Trophoblast cell (in vitro differentiated cells and primary cell): ENCODE measurements at regions not wholly inside any gene's neighbourhood (a gene's known extent, or its start where the extent isn't known, plus 50 kb on each side); places are given as distances from the start of the nearest gene placed in this dataset.

Experiments used
- DNase-seq, 2 donors: peaks; one replicate each; pipeline ENCODE4 v3.0.0-alpha.2; 2016
- H2AFZ ChIP-seq: 2 replicates; pipeline ENCODE4 v1.6.1; 2013; ENCODE audit warnings: low read length, moderate library complexity, mild to moderate bottlenecking; ENCODE audit not compliant: insufficient read depth, poor library complexity
- H2AK5ac ChIP-seq: 2 replicates; pipeline ENCODE4 v1.6.1; 2013; ENCODE audit warnings: mild to moderate bottlenecking, low read length
- H2BK120ac ChIP-seq: 2 replicates; pipeline ENCODE4 v1.6.1; 2013; ENCODE audit warnings: low read length, mild to moderate bottlenecking, moderate library complexity; ENCODE audit not compliant: insufficient read depth, poor library complexity
- H2BK12ac ChIP-seq: 2 replicates; pipeline ENCODE4 v1.6.1; 2013; ENCODE audit warnings: mild to moderate bottlenecking, low read length, moderate library complexity
- H2BK5ac ChIP-seq: 2 replicates; pipeline ENCODE4 v1.6.1; 2013; ENCODE audit warnings: low read length, low read depth, moderate library complexity, mild to moderate bottlenecking; ENCODE audit not compliant: poor library complexity
- H3K14ac ChIP-seq: 2 replicates; pipeline ENCODE4 v1.6.1; 2013; ENCODE audit warnings: mild to moderate bottlenecking, low read length
- H3K18ac ChIP-seq: 2 replicates; pipeline ENCODE4 v1.6.1; 2013; ENCODE audit warnings: mild to moderate bottlenecking, low read length
- H3K23ac ChIP-seq: 2 replicates; pipeline ENCODE4 v1.6.1; 2013; ENCODE audit warnings: low read length
- H3K27ac ChIP-seq: 2 replicates; pipeline ENCODE4 v1.5.1; 2013; ENCODE audit warnings: low read depth, mild to moderate bottlenecking, inconsistent platforms, low read length, moderate library complexity
- H3K27me3 ChIP-seq: 2 replicates; pipeline ENCODE4 v1.6.1; 2013; ENCODE audit warnings: inconsistent platforms, mild to moderate bottlenecking, low read length, moderate library complexity; ENCODE audit not compliant: insufficient read depth
- H3K36me3 ChIP-seq, 2 experiments: 1 replicate in 1 of 2; 2 replicates in 1 of 2; pipeline ENCODE4 v1.6.1; 2013; ENCODE audit warnings: low read length in 2 of 2, mild to moderate bottlenecking in 2 of 2, moderate library complexity in 1 of 2; ENCODE audit not compliant: insufficient read depth in 2 of 2, control insufficient read depth in 1 of 2
- H3K4ac ChIP-seq: 2 replicates; pipeline ENCODE4 v1.6.1; 2013; ENCODE audit warnings: low read depth, mild to moderate bottlenecking, low read length, moderate library complexity
- H3K4me1 ChIP-seq, 2 experiments: 1 replicate in 1 of 2; 2 replicates in 1 of 2; pipeline ENCODE4 v1.6.1; 2013; ENCODE audit warnings: low read length in 2 of 2, mild to moderate bottlenecking in 2 of 2, moderate library complexity in 1 of 2; ENCODE audit not compliant: insufficient read depth in 2 of 2, control insufficient read depth in 1 of 2
- H3K4me2 ChIP-seq: 2 replicates; pipeline ENCODE4 v1.6.1; 2013; ENCODE audit warnings: inconsistent platforms, mild to moderate bottlenecking, low read length, moderate library complexity
- H3K4me3 ChIP-seq: 2 replicates; pipeline ENCODE4 v1.5.1; 2013; ENCODE audit warnings: mild to moderate bottlenecking, low read depth, low read length, inconsistent platforms
- H3K79me1 ChIP-seq: one replicate; pipeline ENCODE4 v1.6.1; 2013; ENCODE audit warnings: low read length
- H3K79me2 ChIP-seq: 2 replicates; pipeline ENCODE4 v1.6.1; 2013; ENCODE audit warnings: low read length, mild to moderate bottlenecking; ENCODE audit not compliant: control insufficient read depth, insufficient read depth, poor library complexity
- H3K9ac ChIP-seq: 2 replicates; pipeline ENCODE4 v1.6.1; 2013; ENCODE audit warnings: mild to moderate bottlenecking, low read length
- H3K9me3 ChIP-seq: 2 replicates; pipeline ENCODE4 v1.6.1; 2013; ENCODE audit warnings: low read depth, mild to moderate bottlenecking, control low read depth, inconsistent platforms, low read length; ENCODE audit not compliant: insufficient read depth
- H4K12ac ChIP-seq: 2 replicates; pipeline ENCODE4 v1.6.1; 2013; ENCODE audit warnings: low read depth, mild to moderate bottlenecking, low read length, moderate library complexity
- H4K8ac ChIP-seq: 2 replicates; pipeline ENCODE4 v1.6.1; 2013; ENCODE audit warnings: low read depth, mild to moderate bottlenecking, low read length, moderate library complexity
- H4K91ac ChIP-seq: one replicate; pipeline ENCODE4 v1.6.1; 2013; ENCODE audit warnings: low read depth, mild to moderate bottlenecking, low read length, moderate library complexity
- WGBS: extraction: QIAGEN DNeasy Blood & Tissue Kit; methylation state at CpG from one replicate; pipeline ENCODE4 v1.1.7; 2013; ENCODE audit warnings: missing lambda C conversion rate; ENCODE audit not compliant: insufficient read length, insufficient coverage; ENCODE audit errors: extremely low coverage; 5-methylcytosine and 5-hydroxymethylcytosine counted together

GRCh38 chr5:36523926-36524325 is 82.5 kb upstream of the SLC1A3 start:
- Histone ChIP-seq H3K79me2 (no peaks in the 10 kb centered on the region), H4K8ac (no peak overlapping the region), H3K27ac (no peak overlapping the region), H3K4me2 (no peak overlapping the region), H2BK12ac (no peak overlapping the region), H3K9ac (no peak overlapping the region), H3K27me3 (no peaks in the 10 kb centered on the region), H2BK120ac (no peak overlapping the region), H4K91ac (no peak overlapping the region), H4K12ac (no peak overlapping the region), H3K18ac (no peak overlapping the region), H3K36me3 (no peaks in the 10 kb centered on the region), H3K4ac (no peak overlapping the region), H3K14ac (no peak overlapping the region), H3K4me3 (no peak overlapping the region), H2AK5ac (no peak overlapping the region), H2AFZ (no peak overlapping the region), H3K4me1 (peaks cover 4% of the 10 kb centered on the region in 2 experiments), H3K23ac (no peak overlapping the region), H3K9me3 (peaks cover 4% of the 10 kb centered on the region), H2BK5ac (no peak overlapping the region), H3K79me1 (peaks cover 5% of the 10 kb centered on the region)
- DNase-seq: no peak
- WGBS: no CpG with 5 or more reads among the region's 6 CpGs

DNA sequence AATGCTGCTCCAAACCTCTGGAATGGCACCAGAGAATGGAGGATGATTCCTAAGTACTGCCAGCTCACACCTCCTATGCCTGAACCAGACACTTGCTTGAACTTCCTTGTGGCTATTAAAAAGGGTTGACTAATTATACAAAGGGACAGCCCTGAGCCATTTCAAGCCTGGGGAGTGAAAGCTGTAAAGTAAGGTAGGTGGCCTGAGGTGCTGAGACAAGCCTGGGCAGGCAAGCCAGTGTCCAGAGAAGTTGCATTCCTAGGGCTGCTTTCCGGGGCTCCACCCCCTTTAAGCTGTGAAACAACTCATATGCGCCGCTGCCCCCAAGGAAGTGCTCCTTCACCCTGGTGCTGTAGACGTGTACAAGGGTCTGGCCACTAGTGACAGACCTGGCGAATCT is 79.9 kb upstream of the SLC1A3 start:
- Histone ChIP-seq H2BK5ac (peak overlapping the region; percentile 61), H4K8ac (no peak overlapping the region), H3K27me3 (no peaks in the 10 kb centered on the region), H3K4me3 (no peak overlapping the region), H3K18ac (no peak overlapping the region), H2AK5ac (no peak overlapping the region), H3K23ac (no peak overlapping the region), H3K4me2 (no peak overlapping the region), H3K79me1 (peaks cover 5% of the 10 kb centered on the region), H2AFZ (no peak overlapping the region), H3K36me3 (no peaks in the 10 kb centered on the region), H3K79me2 (no peaks in the 10 kb centered on the region), H2BK12ac (no peak overlapping the region), H2BK120ac (no peak overlapping the region), H4K91ac (no peak overlapping the region), H3K27ac (no peak overlapping the region), H3K14ac (peak overlapping the region; percentile 15), H3K9me3 (peaks cover 2% of the 10 kb centered on the region), H3K9ac (no peak overlapping the region), H3K4me1 (peaks cover 4 to 6% of the 10 kb centered on the region in 2 experiments), H4K12ac (no peak overlapping the region), H3K4ac (no peak overlapping the region)
- DNase-seq: peak; percentile 21 to 24
- no CpG with 5 or more reads among the region's 5 CpGs for WGBS

GRCh38 chr5:36528588-36528987 is 77.8 kb upstream of the SLC1A3 start:
- H3K4ac ChIP-seq: no peak overlapping the region
- H2AK5ac ChIP-seq: no peak overlapping the region
- H4K12ac ChIP-seq: no peak overlapping the region
- no peak overlapping the region for H3K23ac ChIP-seq
- peaks cover 4 to 6% of the 10 kb centered on the region in 2 experiments for H3K4me1 ChIP-seq
- H3K14ac ChIP-seq: no peak overlapping the region
- H2BK12ac ChIP-seq: no peak overlapping the region
- no peak overlapping the region for H2BK5ac ChIP-seq
- no CpG with 5 or more reads among the region's 6 CpGs for WGBS
- H4K8ac ChIP-seq: no peak overlapping the region
- H4K91ac ChIP-seq: no peak overlapping the region
- peaks cover under 1% of the 10 kb centered on the region for H3K9me3 ChIP-seq
- peak; percentile 97 to 98 for DNase-seq
- H3K4me3 ChIP-seq: no peak overlapping the region
- no peaks in the 10 kb centered on the region for H3K79me2 ChIP-seq
- no peak overlapping the region for H3K9ac ChIP-seq
- H2AFZ ChIP-seq: no peak overlapping the region
- no peak overlapping the region for H3K4me2 ChIP-seq
- H3K18ac ChIP-seq: no peak overlapping the region
- H3K27ac ChIP-seq: peak overlapping the region; percentile 6
- H3K27me3 ChIP-seq: no peaks in the 10 kb centered on the region
- peaks cover 5% of the 10 kb centered on the region for H3K79me1 ChIP-seq
- no peak overlapping the region for H2BK120ac ChIP-seq
- H3K36me3 ChIP-seq: no peaks in the 10 kb centered on the region

GRCh38 chr5:36529142-36529541 is 77.3 kb upstream of the SLC1A3 start:
- Histone ChIP-seq H3K36me3 (no peaks in the 10 kb centered on the region), H2AK5ac (no peak overlapping the region), H3K4me2 (no peak overlapping the region), H2BK120ac (no peak overlapping the region), H4K8ac (no peak overlapping the region), H3K4me1 (peaks cover 4 to 6% of the 10 kb centered on the region in 2 experiments), H3K4ac (no peak overlapping the region), H3K79me1 (peaks cover 5% of the 10 kb centered on the region), H3K9ac (no peak overlapping the region), H2BK5ac (no peak overlapping the region), H3K23ac (no peak overlapping the region), H3K14ac (no peak overlapping the region), H2BK12ac (no peak overlapping the region), H4K91ac (no peak overlapping the region), H3K18ac (no peak overlapping the region), H3K79me2 (no peaks in the 10 kb centered on the region), H3K9me3 (no peaks in the 10 kb centered on the region), H2AFZ (no peak overlapping the region), H4K12ac (no peak overlapping the region), H3K4me3 (no peak overlapping the region), H3K27ac (no peak overlapping the region), H3K27me3 (no peaks in the 10 kb centered on the region)
- no CpG with 5 or more reads among the region's 1 CpG for WGBS
- DNase-seq: no peak
